ENCODE measurements at regions not wholly inside any gene's neighbourhood (a gene's known extent, or its start where the extent isn't known, plus 50 kb on each side); places are given as distances from the start of the nearest gene placed in this dataset.

- H3K27ac ChIP-seq (ENCODE audit: low read depth, low read length): no peak overlapping the region
- H3K9me3 ChIP-seq (ENCODE audit: control insufficient read depth, insufficient read depth, low read length): no peaks in the 10 kb centered on the region
- no CpG with 5 or more reads among the region's 1 CpG for WGBS (ENCODE audit: insufficient coverage)
- DNase-seq (ENCODE audit: low read depth in 4 of 6, low spot score in 6 of 6): no peak
- H3K36me3 ChIP-seq (ENCODE audit: control insufficient read depth, insufficient read depth, low read length): no peaks in the 10 kb centered on the region
- H3K27me3 ChIP-seq (ENCODE audit: control insufficient read depth, insufficient read depth, low read length): no peaks in the 10 kb centered on the region
- no peaks in the 10 kb centered on the region for H3K4me1 ChIP-seq (ENCODE audit: control insufficient read depth, insufficient read depth, low read length)
- H3K4me3 ChIP-seq (ENCODE audit: low read depth, low read length): no peak overlapping the region
Observed at GRCh38 chr10:107790271-107790670, 625.8 kb upstream of the SORCS1 start.

DNA sequence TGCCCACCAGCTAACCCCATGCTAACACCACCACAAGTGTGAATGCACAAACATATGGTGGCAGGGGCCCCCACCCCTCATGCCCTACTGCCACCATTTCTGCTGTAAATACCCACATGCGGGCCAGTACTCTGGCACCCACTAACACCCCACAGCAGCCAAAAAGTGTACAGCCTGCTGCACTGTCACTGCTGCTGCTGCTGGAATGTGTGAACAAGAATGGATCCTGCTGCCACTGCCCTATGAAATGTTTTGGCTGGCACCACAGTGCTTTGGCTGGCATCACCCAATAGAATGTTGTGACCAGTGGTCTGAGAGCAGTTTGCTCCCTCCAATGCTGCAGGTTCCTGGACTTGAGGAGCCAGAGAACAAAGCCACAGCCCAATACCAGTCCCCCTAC lies 606.6 kb upstream of the SORCS1 start:
- DNase-seq (ENCODE audit: low read depth in 4 of 6, low spot score in 6 of 6): no peak
- Histone ChIP-seq H3K27me3 (ENCODE audit: control insufficient read depth, insufficient read depth, low read length) (no peaks in the 10 kb centered on the region), H3K4me3 (ENCODE audit: low read depth, low read length) (no peak overlapping the region), H3K36me3 (ENCODE audit: control insufficient read depth, insufficient read depth, low read length) (no peaks in the 10 kb centered on the region), H3K9me3 (ENCODE audit: control insufficient read depth, insufficient read depth, low read length) (peaks cover 3% of the 10 kb centered on the region), H3K4me1 (ENCODE audit: control insufficient read depth, insufficient read depth, low read length) (no peaks in the 10 kb centered on the region), H3K27ac (ENCODE audit: low read depth, low read length) (no peak overlapping the region)
- 90% methylated on average over 1 of the region's 1 CpG for WGBS (ENCODE audit: insufficient coverage)

GRCh38 chr10:107767185-107767584 lies 602.7 kb upstream of the SORCS1 start:
- H3K36me3 ChIP-seq (ENCODE audit: control insufficient read depth, insufficient read depth, low read length): no peaks in the 10 kb centered on the region
- WGBS (ENCODE audit: insufficient coverage): 100% methylated on average over 2 of the region's 3 CpGs
- H3K27me3 ChIP-seq (ENCODE audit: control insufficient read depth, insufficient read depth, low read length): no peaks in the 10 kb centered on the region
- peak in 1 of 6 donors; percentile 9 for DNase-seq (ENCODE audit: low read depth in 4 of 6, low spot score in 6 of 6)
- no peaks in the 10 kb centered on the region for H3K4me1 ChIP-seq (ENCODE audit: control insufficient read depth, insufficient read depth, low read length)
- H3K9me3 ChIP-seq (ENCODE audit: control insufficient read depth, insufficient read depth, low read length): peaks cover 1% of the 10 kb centered on the region
- no peak overlapping the region for H3K27ac ChIP-seq (ENCODE audit: low read depth, low read length)
- no peak overlapping the region for H3K4me3 ChIP-seq (ENCODE audit: low read depth, low read length)

DNA sequence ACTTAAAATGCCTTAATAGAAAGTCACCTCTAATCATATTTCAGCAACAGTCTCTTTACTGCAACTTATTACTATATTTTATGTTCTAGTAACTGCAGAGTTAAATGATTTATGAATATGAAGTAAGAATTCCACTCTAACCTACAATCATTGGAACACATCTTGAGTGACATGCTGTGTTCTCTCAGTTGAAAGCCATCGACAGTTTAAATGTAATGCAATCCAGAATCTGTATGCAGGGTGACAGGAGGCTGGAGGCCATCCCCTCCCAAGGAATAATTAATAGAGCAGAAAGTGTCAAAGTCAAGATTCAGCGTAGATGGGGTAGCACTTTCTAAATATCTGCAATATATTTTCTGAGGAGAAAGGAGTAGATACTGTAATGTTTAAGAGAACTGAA lies 590.3 kb upstream of the SORCS1 start:
- H3K4me1 ChIP-seq (ENCODE audit: control insufficient read depth, insufficient read depth, low read length): no peaks in the 10 kb centered on the region
- no peak overlapping the region for H3K27ac ChIP-seq (ENCODE audit: low read depth, low read length)
- no CpG with 5 or more reads among the region's 2 CpGs for WGBS (ENCODE audit: insufficient coverage)
- no peaks in the 10 kb centered on the region for H3K36me3 ChIP-seq (ENCODE audit: control insufficient read depth, insufficient read depth, low read length)
- peak in 1 of 6 donors; percentile 4 for DNase-seq (ENCODE audit: low read depth in 4 of 6, low spot score in 6 of 6)
- H3K9me3 ChIP-seq (ENCODE audit: control insufficient read depth, insufficient read depth, low read length): no peaks in the 10 kb centered on the region
- H3K4me3 ChIP-seq (ENCODE audit: low read depth, low read length): no peak overlapping the region
- no peaks in the 10 kb centered on the region for H3K27me3 ChIP-seq (ENCODE audit: control insufficient read depth, insufficient read depth, low read length)

GRCh38 chr10:107749235-107749634 lies 584.7 kb upstream of the SORCS1 start:
- Histone ChIP-seq H3K4me1 (ENCODE audit: control insufficient read depth, insufficient read depth, low read length) (no peaks in the 10 kb centered on the region), H3K4me3 (ENCODE audit: low read depth, low read length) (no peak overlapping the region), H3K9me3 (ENCODE audit: control insufficient read depth, insufficient read depth, low read length) (peaks cover 1% of the 10 kb centered on the region), H3K36me3 (ENCODE audit: control insufficient read depth, insufficient read depth, low read length) (no peaks in the 10 kb centered on the region), H3K27me3 (ENCODE audit: control insufficient read depth, insufficient read depth, low read length) (no peaks in the 10 kb centered on the region), H3K27ac (ENCODE audit: low read depth, low read length) (no peak overlapping the region)
- WGBS (ENCODE audit: insufficient coverage): no CpG with 5 or more reads among the region's 3 CpGs
- DNase-seq (ENCODE audit: low read depth in 4 of 6, low spot score in 6 of 6): no peak

- no peaks in the 10 kb centered on the region for H3K4me1 ChIP-seq (ENCODE audit: control insufficient read depth, insufficient read depth, low read length)
- peaks cover 1% of the 10 kb centered on the region for H3K9me3 ChIP-seq (ENCODE audit: control insufficient read depth, insufficient read depth, low read length)
- H3K27ac ChIP-seq (ENCODE audit: low read depth, low read length): no peak overlapping the region
- no peaks in the 10 kb centered on the region for H3K36me3 ChIP-seq (ENCODE audit: control insufficient read depth, insufficient read depth, low read length)
- DNase-seq (ENCODE audit: low read depth in 4 of 6, low spot score in 6 of 6): no peak
- H3K4me3 ChIP-seq (ENCODE audit: low read depth, low read length): no peak overlapping the region
- H3K27me3 ChIP-seq (ENCODE audit: control insufficient read depth, insufficient read depth, low read length): no peaks in the 10 kb centered on the region
Observed at GRCh38 chr10:107747851-107748250, 583.3 kb upstream of the SORCS1 start.

GRCh38 chr10:107741971-107742370 lies 577.5 kb upstream of the SORCS1 start:
- H3K36me3 ChIP-seq (ENCODE audit: control insufficient read depth, insufficient read depth, low read length): no peaks in the 10 kb centered on the region
- no peak for DNase-seq (ENCODE audit: low read depth in 4 of 6, low spot score in 6 of 6)
- WGBS (ENCODE audit: insufficient coverage): no CpG with 5 or more reads among the region's 3 CpGs
- no peak overlapping the region for H3K4me3 ChIP-seq (ENCODE audit: low read depth, low read length)
- H3K9me3 ChIP-seq (ENCODE audit: control insufficient read depth, insufficient read depth, low read length): peaks cover 1% of the 10 kb centered on the region
- H3K4me1 ChIP-seq (ENCODE audit: control insufficient read depth, insufficient read depth, low read length): no peaks in the 10 kb centered on the region
- H3K27ac ChIP-seq (ENCODE audit: low read depth, low read length): no peak overlapping the region
- no peaks in the 10 kb centered on the region for H3K27me3 ChIP-seq (ENCODE audit: control insufficient read depth, insufficient read depth, low read length)

- H3K36me3 ChIP-seq (ENCODE audit: control insufficient read depth, insufficient read depth, low read length): no peaks in the 10 kb centered on the region
- H3K9me3 ChIP-seq (ENCODE audit: control insufficient read depth, insufficient read depth, low read length): no peaks in the 10 kb centered on the region
- no CpG with 5 or more reads among the region's 4 CpGs for WGBS (ENCODE audit: insufficient coverage)
- H3K27me3 ChIP-seq (ENCODE audit: control insufficient read depth, insufficient read depth, low read length): no peaks in the 10 kb centered on the region
- H3K4me3 ChIP-seq (ENCODE audit: low read depth, low read length): no peak overlapping the region
- H3K27ac ChIP-seq (ENCODE audit: low read depth, low read length): no peak overlapping the region
- DNase-seq (ENCODE audit: low read depth in 4 of 6, low spot score in 6 of 6): no peak
- H3K4me1 ChIP-seq (ENCODE audit: control insufficient read depth, insufficient read depth, low read length): no peaks in the 10 kb centered on the region
Observed at GRCh38 chr10:107740962-107741690, 576.6 kb upstream of the SORCS1 start.

DNA sequence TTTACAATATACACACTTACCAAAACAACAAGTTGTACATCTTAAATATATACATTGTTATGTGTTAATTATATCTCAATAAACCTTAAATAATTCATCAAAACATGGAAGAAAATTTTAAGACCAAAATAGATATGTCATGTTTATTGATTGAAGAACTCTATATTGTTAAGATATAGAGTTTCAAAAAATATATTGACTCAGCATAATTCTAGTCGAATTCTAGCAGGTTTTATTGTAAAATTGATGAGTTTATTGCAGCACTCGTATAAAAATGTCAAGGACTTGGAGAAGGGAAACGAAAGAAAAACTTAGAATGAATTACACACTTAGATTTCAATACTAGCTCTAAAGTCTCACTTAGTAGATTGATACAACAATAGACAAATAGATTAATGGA lies 575.4 kb upstream of the SORCS1 start:
- Histone ChIP-seq H3K4me3 (ENCODE audit: low read depth, low read length) (no peak overlapping the region), H3K27me3 (ENCODE audit: control insufficient read depth, insufficient read depth, low read length) (no peaks in the 10 kb centered on the region), H3K27ac (ENCODE audit: low read depth, low read length) (no peak overlapping the region), H3K36me3 (ENCODE audit: control insufficient read depth, insufficient read depth, low read length) (no peaks in the 10 kb centered on the region), H3K4me1 (ENCODE audit: control insufficient read depth, insufficient read depth, low read length) (no peaks in the 10 kb centered on the region), H3K9me3 (ENCODE audit: control insufficient read depth, insufficient read depth, low read length) (peaks cover 2% of the 10 kb centered on the region)
- DNase-seq (ENCODE audit: low read depth in 4 of 6, low spot score in 6 of 6): no peak
- WGBS (ENCODE audit: insufficient coverage): no CpG with 5 or more reads among the region's 3 CpGs

- H3K4me3 ChIP-seq (ENCODE audit: low read depth, low read length): no peak overlapping the region
- WGBS (ENCODE audit: insufficient coverage): 83% methylated on average over 1 of the region's 2 CpGs
- no peaks in the 10 kb centered on the region for H3K27me3 ChIP-seq (ENCODE audit: control insufficient read depth, insufficient read depth, low read length)
- no peaks in the 10 kb centered on the region for H3K4me1 ChIP-seq (ENCODE audit: control insufficient read depth, insufficient read depth, low read length)
- H3K36me3 ChIP-seq (ENCODE audit: control insufficient read depth, insufficient read depth, low read length): no peaks in the 10 kb centered on the region
- no peak overlapping the region for H3K27ac ChIP-seq (ENCODE audit: low read depth, low read length)
- no peak for DNase-seq (ENCODE audit: low read depth in 4 of 6, low spot score in 6 of 6)
- H3K9me3 ChIP-seq (ENCODE audit: control insufficient read depth, insufficient read depth, low read length): peaks cover 5% of the 10 kb centered on the region
Observed at GRCh38 chr10:107733328-107734130, 569.0 kb upstream of the SORCS1 start.
